WTC11 (cell line): ENCODE measurements at regions not wholly inside any gene's neighbourhood (a gene's known extent, or its start where the extent isn't known, plus 50 kb on each side); places are given as distances from the start of the nearest gene placed in this dataset.

Source experiments
- ATAC-seq: fragments of 200-7000 bp; cut with Tn5 transposase; 2 replicates; pipeline ENCODE4 v1.10.0; 2021; ENCODE audit warnings: mild to moderate bottlenecking, moderate library complexity
- CTCF ChIA-PET: fragments of 300-600 bp; sonication (Branson Sonifier 250); formaldehyde crosslinking; loops from one replicate; lab custom pipeline; 2021; ENCODE audit warnings: antibody characterized with exemption; lab: Charles Lee
- POLR2A ChIA-PET: fragments of 350-600 bp; sonication (Branson Sonifier 250); formaldehyde crosslinking; loops from one replicate; lab custom pipeline; 2021; ENCODE audit warnings: antibody characterized with exemption; lab: Charles Lee
- DNase-seq: peaks from one replicate; pipeline ENCODE4 v3.0.0; 2021; ENCODE audit warnings: low spot score
- H3K27ac Mint-ChIP-seq: 2 replicates; pipeline ENCODE4 v1.8.0; 2021; ENCODE audit warnings: mixed read lengths
- H3K27me3 Mint-ChIP-seq: 2 replicates; pipeline ENCODE4 v1.8.0; 2021; ENCODE audit warnings: low read depth, mild to moderate bottlenecking, moderate library complexity, mixed read lengths
- H3K36me3 Mint-ChIP-seq: 2 replicates; pipeline ENCODE4 v1.8.0; 2021; ENCODE audit warnings: mixed read lengths
- H3K4me1 Mint-ChIP-seq: 2 replicates; pipeline ENCODE4 v1.8.0; 2022; ENCODE audit warnings: mixed read lengths
- H3K4me3 Mint-ChIP-seq: 2 replicates; pipeline ENCODE4 v1.8.0; 2021; ENCODE audit warnings: mild to moderate bottlenecking, moderate library complexity, mixed read lengths
- H3K9me3 Mint-ChIP-seq: 2 replicates; pipeline ENCODE4 v1.8.0; 2021; ENCODE audit warnings: mixed read lengths
- AFF4 ChIP-seq: sonication (generic); formaldehyde crosslinking; IDR thresholded peaks from 2 replicates; pipeline ENCODE4 v1.8.1; 2023; ENCODE audit warnings: mild to moderate bottlenecking, missing genetic modification reagents, borderline replicate concordance
- CREB1 ChIP-seq: sonication (generic); formaldehyde crosslinking; IDR thresholded peaks from 2 replicates; pipeline ENCODE4 v1.8.0; 2023; ENCODE audit warnings: mild to moderate bottlenecking, missing genetic modification reagents
- HMGXB4 ChIP-seq: sonication (generic); formaldehyde crosslinking; IDR thresholded peaks from 2 replicates; pipeline ENCODE4 v1.8.1; 2023; ENCODE audit warnings: mild to moderate bottlenecking, moderate library complexity, missing genetic modification reagents
- NFE2L1 ChIP-seq: sonication (generic); formaldehyde crosslinking; IDR thresholded peaks from 2 replicates; pipeline ENCODE4 v1.8.1; 2023; ENCODE audit warnings: missing genetic modification reagents
- NFYB ChIP-seq: sonication (generic); formaldehyde crosslinking; conservative IDR thresholded peaks from 2 replicates; pipeline ENCODE4 v1.8.0; 2022; ENCODE audit warnings: low read depth, missing genetic modification reagents
- NR1H2 ChIP-seq: sonication (generic); formaldehyde crosslinking; IDR thresholded peaks from 2 replicates; pipeline ENCODE4 v1.9.0; 2021; ENCODE audit warnings: mild to moderate bottlenecking, moderate library complexity, missing genetic modification reagents
- NR2C2 ChIP-seq: sonication (generic); formaldehyde crosslinking; IDR thresholded peaks from 2 replicates; pipeline ENCODE4 v1.8.0; 2022; ENCODE audit warnings: mild to moderate bottlenecking, missing genetic modification reagents
- NR3C1 ChIP-seq: sonication (generic); formaldehyde crosslinking; conservative IDR thresholded peaks from 2 replicates; pipeline ENCODE4 v1.8.1; 2023; ENCODE audit warnings: low read depth, mild to moderate bottlenecking, missing genetic modification reagents
- OVOL2 ChIP-seq: fragments of 250-450 bp; sonication (Bioruptor Pico); IDR thresholded peaks from 2 replicates; pipeline ENCODE4 v1.9.0; 2021; ENCODE audit warnings: mild to moderate bottlenecking, borderline replicate concordance
- STAT6 ChIP-seq: sonication (generic); formaldehyde crosslinking; conservative IDR thresholded peaks from 2 replicates; pipeline ENCODE4 v1.8.1; 2023; ENCODE audit warnings: mild to moderate bottlenecking, low read depth, missing genetic modification reagents, moderate library complexity
- TEAD1 ChIP-seq: sonication (generic); formaldehyde crosslinking; IDR thresholded peaks from 2 replicates; pipeline ENCODE4 v1.8.0; 2022; ENCODE audit warnings: mild to moderate bottlenecking, missing genetic modification reagents
- ZBTB43 ChIP-seq: sonication (generic); formaldehyde crosslinking; IDR thresholded peaks from 2 replicates; pipeline ENCODE4 v1.8.1; 2023; ENCODE audit warnings: mild to moderate bottlenecking, missing genetic modification reagents
- ZNF219 ChIP-seq: sonication (generic); formaldehyde crosslinking; IDR thresholded peaks from 2 replicates; pipeline ENCODE4 v1.8.0; 2023; ENCODE audit warnings: missing genetic modification reagents, mild to moderate bottlenecking, borderline replicate concordance
- ZNF532 ChIP-seq: fragments of 250-450 bp; sonication (Bioruptor Pico); IDR thresholded peaks from 2 replicates; pipeline ENCODE4 v1.9.0; 2021; ENCODE audit warnings: mild to moderate bottlenecking, borderline replicate concordance

- CTCF ChIA-PET = interaction anchor here (1.2 kb wide), 1 partner anchor 65 kb away, joined by 3 read pairs; no protein-coding TSS in a partner anchor
- no peak overlapping the region for H3K4me3 Mint-ChIP-seq
Observed at GRCh38 chr14:101365329-101366158, 195.8 kb upstream of the DIO3 start.

More at GRCh38 chr14:101365329-101366158, 195.8 kb upstream of the DIO3 start:
- Mint-ChIP-seq H3K27me3 (no peaks in the 10 kb centered on the region), H3K9me3 (no peaks in the 10 kb centered on the region), H3K27ac (no peak overlapping the region), H3K36me3 (no peaks in the 10 kb centered on the region), H3K4me1 (peaks cover 12% of the 10 kb centered on the region)
- ATAC-seq (no peak), DNase-seq (no peak)
- POLR2A ChIA-PET = no interaction called here
- TF ChIP-seq TEAD1 (CRISPR knock-in tag) (no peak), STAT6 (CRISPR knock-in tag) (no peak), NR3C1 (CRISPR knock-in tag) (no peak), OVOL2 (no peak), AFF4 (CRISPR knock-in tag) (no peak), ZNF219 (CRISPR knock-in tag) (no peak), HMGXB4 (no peak), ZNF532 (CRISPR knock-in tag) (no peak), NR2C2 (CRISPR knock-in tag) (no peak), ZBTB43 (CRISPR knock-in tag) (no peak), NFE2L1 (no peak), NR1H2 (no peak), CREB1 (CRISPR knock-in tag) (no peak), NFYB (CRISPR knock-in tag) (no peak)
